Right hindlimb (tissue), 1 donor: ENCODE measurements at regions not wholly inside any gene's neighbourhood (a gene's known extent, or its start where the extent isn't known, plus 50 kb on each side); places are given as distances from the start of the nearest gene placed in this dataset.

Source experiments
- DNase-seq: peaks from one replicate; pipeline ENCODE4 v3.0.0-alpha.2; 2018

- DNase-seq = no peak
These were observed 366.8 kb upstream of the ZNF385D start for GRCh38 chr3:22117751-22118346.

- DNase-seq = no peak
These were observed 367.5 kb upstream of the ZNF385D start for GRCh38 chr3:22118542-22118941.

- no peak for DNase-seq
These were observed 370.2 kb upstream of the ZNF385D start for GRCh38 chr3:22121068-22121701.

- DNase-seq = no peak
These were observed 371.6 kb upstream of the ZNF385D start for GRCh38 chr3:22122567-22122966.

GRCh38 chr3:22129101-22129500 lies 378.1 kb upstream of the ZNF385D start:
- DNase-seq = no peak

- no peak for DNase-seq
These were observed 390.8 kb upstream of the ZNF385D start for GRCh38 chr3:22141769-22142168.

GRCh38 chr3:22147161-22147560 lies 396.2 kb upstream of the ZNF385D start:
- DNase-seq = no peak

- no peak for DNase-seq
These were observed 405.9 kb upstream of the ZNF385D start for GRCh38 chr3:22156868-22157267.

GRCh38 chr3:22157848-22158247 lies 406.8 kb upstream of the ZNF385D start:
- no peak for DNase-seq

GRCh38 chr3:22159004-22159695 lies 408.1 kb upstream of the ZNF385D start:
- no peak for DNase-seq

- no peak for DNase-seq
These were observed 410.3 kb upstream of the ZNF385D start for GRCh38 chr3:22161315-22161714.

- DNase-seq = no peak
These were observed 419.4 kb upstream of the ZNF385D start for GRCh38 chr3:22170370-22170769.

GRCh38 chr3:22172964-22173363 lies 422.0 kb upstream of the ZNF385D start:
- no peak for DNase-seq

- no peak for DNase-seq
These were observed 424.9 kb upstream of the ZNF385D start for GRCh38 chr3:22175947-22176346.

- no peak for DNase-seq
These were observed 425.9 kb upstream of the ZNF385D start for GRCh38 chr3:22176911-22177310.

GRCh38 chr3:22189616-22190015 lies 438.6 kb upstream of the ZNF385D start:
- no peak for DNase-seq

- DNase-seq = no peak
These were observed 448.1 kb upstream of the ZNF385D start for GRCh38 chr3:22199095-22199494.

GRCh38 chr3:22208844-22209243 lies 457.8 kb upstream of the ZNF385D start:
- no peak for DNase-seq

GRCh38 chr3:22209578-22209977 lies 458.6 kb upstream of the ZNF385D start:
- no peak for DNase-seq

GRCh38 chr3:22210693-22211092 lies 459.7 kb upstream of the ZNF385D start:
- no peak for DNase-seq

- no peak for DNase-seq
These were observed 465.6 kb upstream of the ZNF385D start for GRCh38 chr3:22216601-22217000.

- DNase-seq = no peak
These were observed 474.2 kb upstream of the ZNF385D start for GRCh38 chr3:22225161-22225560.

- DNase-seq = no peak
These were observed 477.7 kb upstream of the ZNF385D start for GRCh38 chr3:22228705-22229104.

- no peak for DNase-seq
These were observed 480.1 kb upstream of the ZNF385D start for GRCh38 chr3:22231061-22231460.
